Sigmoid colon (tissue), 4 donors: ENCODE measurements at regions not wholly inside any gene's neighbourhood (a gene's known extent, or its start where the extent isn't known, plus 50 kb on each side); places are given as distances from the start of the nearest gene placed in this dataset.

Experiments used
- POLR2A ChIP-seq, 2 donors: fragments of 450-650 bp; IDR thresholded peaks; one replicate each; pipeline ENCODE4 v1.6.1; 2016; ENCODE audit warnings: antibody characterized with exemption in 2 of 2, mild to moderate bottlenecking in 2 of 2, moderate library complexity in 2 of 2
- POLR2AphosphoS5 ChIP-seq, 4 donors: sonication (generic); formaldehyde crosslinking; IDR thresholded peaks; one replicate each; pipeline ENCODE4 v1.6.1; 2017; ENCODE audit warnings: antibody characterized with exemption in 4 of 4
- TF ChIP-seq, protein P1 (sequence below), 4 experiments: fragments of 450-650 bp in 3 of 4; fragments of 200-600 bp in 1 of 4; IDR thresholded peaks; one replicate each; pipeline ENCODE4 v1.5.1; 2016 to 2019; ENCODE audit warnings: antibody characterized with exemption in 4 of 4, mild to moderate bottlenecking in 3 of 4, moderate library complexity in 2 of 4

DNA sequence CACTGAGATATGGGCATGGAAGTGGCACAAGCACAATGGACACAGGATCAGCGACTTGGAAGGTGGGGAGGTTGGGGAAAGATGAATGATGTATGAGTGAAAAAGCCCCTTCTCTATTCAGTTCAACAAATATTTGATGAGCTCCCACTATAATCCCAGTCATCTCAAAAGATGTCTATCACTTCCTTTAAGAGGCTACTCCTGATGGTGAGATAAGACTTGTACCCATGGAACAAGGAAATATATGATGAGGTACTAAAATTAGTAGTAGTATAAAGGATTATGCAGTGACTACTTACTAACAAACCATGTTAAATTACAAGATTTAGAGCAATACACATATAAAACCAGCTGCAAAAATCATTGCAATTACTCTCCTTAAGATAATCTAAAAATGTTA lies 107.8 kb upstream of the COL5A2 start:
- TF ChIP-seq POLR2AphosphoS5 (IDR thresholded peaks at IDR 0.05) (no peak), POLR2A (IDR thresholded peaks at IDR 0.05) (no peak)
- TF ChIP-seq, protein P1, sequence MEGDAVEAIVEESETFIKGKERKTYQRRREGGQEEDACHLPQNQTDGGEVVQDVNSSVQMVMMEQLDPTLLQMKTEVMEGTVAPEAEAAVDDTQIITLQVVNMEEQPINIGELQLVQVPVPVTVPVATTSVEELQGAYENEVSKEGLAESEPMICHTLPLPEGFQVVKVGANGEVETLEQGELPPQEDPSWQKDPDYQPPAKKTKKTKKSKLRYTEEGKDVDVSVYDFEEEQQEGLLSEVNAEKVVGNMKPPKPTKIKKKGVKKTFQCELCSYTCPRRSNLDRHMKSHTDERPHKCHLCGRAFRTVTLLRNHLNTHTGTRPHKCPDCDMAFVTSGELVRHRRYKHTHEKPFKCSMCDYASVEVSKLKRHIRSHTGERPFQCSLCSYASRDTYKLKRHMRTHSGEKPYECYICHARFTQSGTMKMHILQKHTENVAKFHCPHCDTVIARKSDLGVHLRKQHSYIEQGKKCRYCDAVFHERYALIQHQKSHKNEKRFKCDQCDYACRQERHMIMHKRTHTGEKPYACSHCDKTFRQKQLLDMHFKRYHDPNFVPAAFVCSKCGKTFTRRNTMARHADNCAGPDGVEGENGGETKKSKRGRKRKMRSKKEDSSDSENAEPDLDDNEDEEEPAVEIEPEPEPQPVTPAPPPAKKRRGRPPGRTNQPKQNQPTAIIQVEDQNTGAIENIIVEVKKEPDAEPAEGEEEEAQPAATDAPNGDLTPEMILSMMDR (IDR thresholded peaks at IDR 0.05) = no peak
